ENCODE measurements at regions not wholly inside any gene's neighbourhood (a gene's known extent, or its start where the extent isn't known, plus 50 kb on each side); places are given as distances from the start of the nearest gene placed in this dataset.
"Not testable (repeated sequence)": the region's sequence is repeated elsewhere in the genome, so short reads cannot be mapped to it uniquely, and the experiment has no call there.

DNA sequence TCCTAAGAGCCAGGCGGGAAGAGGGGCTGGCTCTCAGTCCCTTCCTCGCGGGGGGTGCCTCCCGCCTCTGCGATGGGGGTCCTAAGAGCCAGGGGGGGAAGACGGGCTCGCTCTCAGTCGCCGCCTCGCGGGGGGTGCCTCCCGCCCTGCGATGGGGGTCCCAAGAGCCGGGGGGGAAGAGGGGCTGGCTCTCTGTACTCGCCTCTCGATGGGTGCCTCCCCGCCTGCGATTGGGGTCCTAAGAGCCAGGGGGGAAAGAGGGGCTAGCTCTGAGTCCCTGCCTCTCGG, 2326.1 kb upstream of the PCDH20 start:
- TF ChIP-seq, protein P1, sequence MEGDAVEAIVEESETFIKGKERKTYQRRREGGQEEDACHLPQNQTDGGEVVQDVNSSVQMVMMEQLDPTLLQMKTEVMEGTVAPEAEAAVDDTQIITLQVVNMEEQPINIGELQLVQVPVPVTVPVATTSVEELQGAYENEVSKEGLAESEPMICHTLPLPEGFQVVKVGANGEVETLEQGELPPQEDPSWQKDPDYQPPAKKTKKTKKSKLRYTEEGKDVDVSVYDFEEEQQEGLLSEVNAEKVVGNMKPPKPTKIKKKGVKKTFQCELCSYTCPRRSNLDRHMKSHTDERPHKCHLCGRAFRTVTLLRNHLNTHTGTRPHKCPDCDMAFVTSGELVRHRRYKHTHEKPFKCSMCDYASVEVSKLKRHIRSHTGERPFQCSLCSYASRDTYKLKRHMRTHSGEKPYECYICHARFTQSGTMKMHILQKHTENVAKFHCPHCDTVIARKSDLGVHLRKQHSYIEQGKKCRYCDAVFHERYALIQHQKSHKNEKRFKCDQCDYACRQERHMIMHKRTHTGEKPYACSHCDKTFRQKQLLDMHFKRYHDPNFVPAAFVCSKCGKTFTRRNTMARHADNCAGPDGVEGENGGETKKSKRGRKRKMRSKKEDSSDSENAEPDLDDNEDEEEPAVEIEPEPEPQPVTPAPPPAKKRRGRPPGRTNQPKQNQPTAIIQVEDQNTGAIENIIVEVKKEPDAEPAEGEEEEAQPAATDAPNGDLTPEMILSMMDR (IDR thresholded peaks at IDR 0.05): not testable (repeated sequence)
- TF ChIP-seq POLR2A, POLR2AphosphoS5 (IDR thresholded peaks at IDR 0.05): not testable (repeated sequence)

Measured in prostate gland (tissue), 2 donors.